HepG2 (cell line): ENCODE measurements at regions not wholly inside any gene's neighbourhood (a gene's known extent, or its start where the extent isn't known, plus 50 kb on each side); places are given as distances from the start of the nearest gene placed in this dataset.
A peak's percentile ranks its signal among the peaks of the same experiment; 100 is the strongest.

Experiments used
- FOXJ3 ChIP-seq: sonication (generic); formaldehyde crosslinking; IDR thresholded peaks from 2 replicates; pipeline ENCODE4 v1.4.0; 2020; ENCODE audit warnings: missing genetic modification reagents, mild to moderate bottlenecking, borderline replicate concordance
- FOXO4 ChIP-seq: sonication (generic); formaldehyde crosslinking; conservative IDR thresholded peaks from 2 replicates; pipeline ENCODE4 v1.8.1; 2023; ENCODE audit warnings: missing genetic modification reagents
- JUN ChIP-seq: sonication (generic); formaldehyde crosslinking; IDR thresholded peaks from 2 replicates; pipeline ENCODE4 v1.4.0; 2020; ENCODE audit warnings: mild to moderate bottlenecking, missing genetic modification reagents
- KLF12 ChIP-seq: sonication (generic); formaldehyde crosslinking; IDR thresholded peaks from 2 replicates; pipeline ENCODE4 v1.4.0; 2020; ENCODE audit warnings: missing genetic modification reagents, borderline replicate concordance
- MEIS2 ChIP-seq: sonication (generic); formaldehyde crosslinking; IDR thresholded peaks from 2 replicates; pipeline ENCODE4 v1.9.0; 2021; ENCODE audit warnings: mild to moderate bottlenecking, missing genetic modification reagents
- MIXL1 ChIP-seq: IDR thresholded peaks from 2 replicates; pipeline ENCODE4 v1.6.1; 2016
- NFAT5 ChIP-seq: sonication (generic); formaldehyde crosslinking; IDR thresholded peaks from 2 replicates; pipeline ENCODE4 v1.4.0; 2020; ENCODE audit warnings: missing genetic modification reagents
- POLR2AphosphoS5 ChIP-seq: IDR thresholded peaks from 2 replicates; pipeline ENCODE4 v1.6.1; 2012; ENCODE audit warnings: low read depth, low read length
- SNAPC4 ChIP-seq: sonication (generic); formaldehyde crosslinking; IDR thresholded peaks from 2 replicates; pipeline ENCODE4 v1.4.0; 2020; ENCODE audit warnings: mild to moderate bottlenecking, missing genetic modification reagents
- SP4 ChIP-seq: sonication (generic); formaldehyde crosslinking; IDR thresholded peaks from 2 replicates; pipeline ENCODE4 v1.8.1; 2023; ENCODE audit warnings: mild to moderate bottlenecking, missing genetic modification reagents
- TOE1 ChIP-seq: sonication (generic); formaldehyde crosslinking; IDR thresholded peaks from 2 replicates; pipeline ENCODE4 v1.4.0; 2020; ENCODE audit warnings: mild to moderate bottlenecking, missing genetic modification reagents
- ZBTB21 ChIP-seq: sonication (generic); formaldehyde crosslinking; IDR thresholded peaks from 2 replicates; pipeline ENCODE4 v1.4.0; 2020; ENCODE audit warnings: missing genetic modification reagents
- ZMYM3 ChIP-seq: sonication (generic); formaldehyde crosslinking; IDR thresholded peaks from 2 replicates; pipeline ENCODE4 v1.5.1; 2020; ENCODE audit warnings: mild to moderate bottlenecking, missing genetic modification reagents
- ZNF3 ChIP-seq: IDR thresholded peaks from 2 replicates; pipeline ENCODE4 v1.7.0; 2017; ENCODE audit warnings: inconsistent platforms
- ZNF350 ChIP-seq: sonication (generic); formaldehyde crosslinking; IDR thresholded peaks from 2 replicates; pipeline ENCODE4 v1.4.0; 2020; ENCODE audit warnings: mild to moderate bottlenecking, low read depth, missing genetic modification reagents, borderline replicate concordance
- ZNF557 ChIP-seq: sonication (generic); formaldehyde crosslinking; IDR thresholded peaks from 2 replicates; pipeline ENCODE4 v1.4.0; 2020; ENCODE audit warnings: missing genetic modification reagents
- ZNF891 ChIP-seq: sonication (generic); formaldehyde crosslinking; IDR thresholded peaks from 2 replicates; pipeline ENCODE4 v1.5.0; 2020; ENCODE audit warnings: mild to moderate bottlenecking, missing genetic modification reagents

GRCh38 chr15:53833134-53833624 is 73.7 kb upstream of the WDR72 start (continued):
- TF ChIP-seq SNAPC4 (CRISPR knock-in tag) = no peak
- TF ChIP-seq FOXJ3 = peak; percentile 93; the same call in 1 of the 2 replicates
- TF ChIP-seq ZNF891 (CRISPR knock-in tag) = no peak
- TF ChIP-seq POLR2AphosphoS5 = peak; percentile 79
- TF ChIP-seq NFAT5 (CRISPR knock-in tag) = no peak
- TF ChIP-seq ZNF557 (CRISPR knock-in tag) = no peak
- TF ChIP-seq KLF12 (CRISPR knock-in tag) = no peak
- TF ChIP-seq TOE1 (CRISPR knock-in tag) = no peak
- 0 out of 2 replicates have a peak, but pooled peaks have one; percentile 44 for TF ChIP-seq ZNF3 (CRISPR knock-in tag)
- 0 out of 2 replicates have a peak, but pooled peaks have one; percentile 36 for TF ChIP-seq JUN
- TF ChIP-seq SP4 (CRISPR knock-in tag) = no peak
- TF ChIP-seq ZNF350 (CRISPR knock-in tag) = no peak
- TF ChIP-seq ZMYM3 (CRISPR knock-in tag) = peak; percentile 54; the same call in 1 of the 2 replicates
- no peak for TF ChIP-seq MEIS2
- peak; percentile 76 for TF ChIP-seq MIXL1 (CRISPR knock-in tag)
- TF ChIP-seq FOXO4 (CRISPR knock-in tag) = no peak
- no peak for TF ChIP-seq ZBTB21 (CRISPR knock-in tag)
